ENCODE measurements at regions not wholly inside any gene's neighbourhood (a gene's known extent, or its start where the extent isn't known, plus 50 kb on each side); places are given as distances from the start of the nearest gene placed in this dataset.

- no peak for TF ChIP-seq FOXS1 (CRISPR knock-in tag; IDR thresholded peaks at IDR 0.05)
- no peak for TF ChIP-seq JUNB (IDR thresholded peaks at IDR 0.05)
- no peak for TF ChIP-seq MYC (IDR thresholded peaks at IDR 0.05; ENCODE audit: borderline replicate concordance, low read length)
- no peak for TF ChIP-seq RAD21 (conservative IDR thresholded peaks at IDR 0.05 in 1 of 2, IDR thresholded peaks at IDR 0.05 in 1 of 2)
- no peak for TF ChIP-seq PBX3 (IDR thresholded peaks at IDR 0.05)
Measured at GRCh38 chr6:91816335-91816734, 1229.5 kb upstream of the MAP3K7 start (continued).

- Histone ChIP-seq H3K27ac (no peak overlapping the region), H3K4me3 (no peak overlapping the region), H3K4me1 (no peaks in the 10 kb centered on the region), H3K9me3 (no peaks in the 10 kb centered on the region), H3K4me2 (no peak overlapping the region)
- WGBS (ENCODE audit: missing lambda C conversion rate): 34% methylated on average over 3 of the region's 3 CpGs
- FAIRE-seq (no peak), DNase-seq (ENCODE audit: low read depth in 1 of 2, low spot score in 1 of 2) (no peak), ATAC-seq (no peak)
- CTCF ChIA-PET: no interaction called here
- TF ChIP-seq HEYL (CRISPR knock-in tag; IDR thresholded peaks at IDR 0.05) (no peak), BHLHE40 (IDR thresholded peaks at IDR 0.05; ENCODE audit: low read depth, low read length) (no peak), HDAC2 (IDR thresholded peaks at IDR 0.05) (no peak), ESRRA (IDR thresholded peaks at IDR 0.05; ENCODE audit: borderline replicate concordance, low read length) (no peak), ZSCAN20 (CRISPR knock-in tag; IDR thresholded peaks at IDR 0.05) (no peak), FOSB (CRISPR knock-in tag; IDR thresholded peaks at IDR 0.05) (no peak), SMC3 (IDR thresholded peaks at IDR 0.05) (no peak), HOXB13 (CRISPR knock-in tag; IDR thresholded peaks at IDR 0.05; ENCODE audit: low read depth) (no peak), MAX (IDR thresholded peaks at IDR 0.05) (no peak), ZFP36 (IDR thresholded peaks at IDR 0.05; ENCODE audit: borderline replicate concordance, partially characterized antibody) (no peak), NFE2L2 (conservative IDR thresholded peaks at IDR 0.05; ENCODE audit: low read length) (no peak), HOXB5 (CRISPR knock-in tag; IDR thresholded peaks at IDR 0.05) (no peak)
- POLR2A ChIA-PET: no interaction called here
Measured at GRCh38 chr6:91813641-91814040, 1226.8 kb upstream of the MAP3K7 start.

GRCh38 chr6:91812596-91813274, 1225.9 kb upstream of the MAP3K7 start:
- H3K27ac ChIP-seq: no peak overlapping the region
- WGBS (ENCODE audit: missing lambda C conversion rate): 0% methylated on average over 1 of the region's 1 CpG
- no peak overlapping the region for H3K4me3 ChIP-seq
- ATAC-seq (no peak), FAIRE-seq (no peak), DNase-seq (ENCODE audit: low read depth in 1 of 2, low spot score in 1 of 2) (no peak)
- POLR2A ChIA-PET: no interaction called here
- TF ChIP-seq FOSL2 (IDR thresholded peaks at IDR 0.05): no peak
- no peak for TF ChIP-seq FOSL2 (CRISPR knock-in tag; IDR thresholded peaks at IDR 0.05)
- TF ChIP-seq ATOH8 (CRISPR knock-in tag; IDR thresholded peaks at IDR 0.05; ENCODE audit: low read depth): no peak
- H3K9me3 ChIP-seq: no peaks in the 10 kb centered on the region
- H3K4me1 ChIP-seq: no peaks in the 10 kb centered on the region
- CTCF ChIA-PET: no interaction called here
- no peak overlapping the region for H3K4me2 ChIP-seq

GRCh38 chr6:91804981-91805380, 1218.1 kb upstream of the MAP3K7 start:
- Histone ChIP-seq H3K4me2 (no peak overlapping the region), H3K4me3 (no peak overlapping the region), H3K27ac (no peak overlapping the region), H3K9me3 (no peaks in the 10 kb centered on the region), H3K4me1 (no peaks in the 10 kb centered on the region)
- ATAC-seq (no peak), DNase-seq (ENCODE audit: low read depth in 1 of 2, low spot score in 1 of 2) (no peak), FAIRE-seq (no peak)
- WGBS (ENCODE audit: missing lambda C conversion rate): 10% methylated on average over 3 of the region's 3 CpGs
- ChIA-PET CTCF (no interaction called here), POLR2A (no interaction called here)
- no peak for TF ChIP-seq ZC3H11A (IDR thresholded peaks at IDR 0.05)
- no peak for TF ChIP-seq MYC (IDR thresholded peaks at IDR 0.05; ENCODE audit: borderline replicate concordance, low read length)
- no peak for TF ChIP-seq POLR2AphosphoS2 (conservative IDR thresholded peaks at IDR 0.05; ENCODE audit: low read length)
- TF ChIP-seq BCL3 (IDR thresholded peaks at IDR 0.05): no peak
- no peak for TF ChIP-seq MAZ (IDR thresholded peaks at IDR 0.05; ENCODE audit: borderline replicate concordance, low read depth, low read length)
- no peak for TF ChIP-seq MAX (IDR thresholded peaks at IDR 0.05)
- TF ChIP-seq BHLHE40 (IDR thresholded peaks at IDR 0.05; ENCODE audit: low read depth, low read length): no peak
- TF ChIP-seq HDAC2 (IDR thresholded peaks at IDR 0.05): no peak
- no peak for TF ChIP-seq HOXA7 (CRISPR knock-in tag; IDR thresholded peaks at IDR 0.05)
- no peak for TF ChIP-seq RARB (CRISPR knock-in tag; IDR thresholded peaks at IDR 0.05)
- no peak for TF ChIP-seq HEYL (CRISPR knock-in tag; IDR thresholded peaks at IDR 0.05)
- TF ChIP-seq GATA3 (IDR thresholded peaks at IDR 0.05; ENCODE audit: borderline replicate concordance): no peak
